Left lung (tissue), 4 donors: ENCODE measurements at regions not wholly inside any gene's neighbourhood (a gene's known extent, or its start where the extent isn't known, plus 50 kb on each side); places are given as distances from the start of the nearest gene placed in this dataset.

Experiments used
- ATAC-seq: fragments of 200-7000 bp; cut with Tn5 transposase; one replicate; pipeline ENCODE4 v1.9.1; 2020; ENCODE audit warnings: moderate library complexity
- DNase-seq, 4 donors: peaks; one replicate each; pipeline ENCODE4 v3.0.0-alpha.2; 2013 to 2020
- H3K27ac ChIP-seq, 2 donors: fragments of 200-600 bp; sonication (generic) in 1 of 2; one replicate each; pipeline versions ENCODE4 v1.5.0 to v1.8.0; 2020 to 2021
- H3K27me3 ChIP-seq, 2 donors: fragments of 200-600 bp; sonication (generic) in 1 of 2; one replicate each; pipeline versions ENCODE4 v1.5.0 to v1.8.0; 2020 to 2021
- H3K36me3 ChIP-seq, 2 donors: fragments of 200-600 bp; sonication (generic) in 1 of 2; one replicate each; pipeline versions ENCODE4 v1.5.0 to v1.8.0; 2020 to 2021
- H3K4me1 ChIP-seq, 2 donors: fragments of 200-600 bp; one replicate each; pipeline ENCODE4 v1.8.0; 2021
- H3K4me3 ChIP-seq, 2 donors: fragments of 200-600 bp; sonication (generic) in 1 of 2; one replicate each; pipeline versions ENCODE4 v1.5.0 to v1.8.0; 2020 to 2021; ENCODE audit warnings: mild to moderate bottlenecking in 1 of 2
- H3K9me3 ChIP-seq, 2 donors: fragments of 200-600 bp; sonication (generic) in 1 of 2; one replicate each; pipeline versions ENCODE4 v1.5.0 to v1.8.0; 2020 to 2021
- intact Hi-C, 2 donors: fragments of 100-400 bp; cut with DNase I; formaldehyde crosslinking; loops; one replicate each; pipeline versions ENCODE4 v1.11.2 to v1.14.2; 2022
- TF ChIP-seq, protein P1 (sequence below), 2 donors: fragments of 200-600 bp; sonication (generic) in 1 of 2; IDR thresholded peaks; one replicate each; pipeline versions ENCODE4 v1.5.0 to v1.8.0; 2021; ENCODE audit warnings: antibody characterized with exemption in 2 of 2
- donor health status: DM: no; HTN: yes; CAD: no.
- donor health status: DM: no; HTN: no; CAD: no.

DNA sequence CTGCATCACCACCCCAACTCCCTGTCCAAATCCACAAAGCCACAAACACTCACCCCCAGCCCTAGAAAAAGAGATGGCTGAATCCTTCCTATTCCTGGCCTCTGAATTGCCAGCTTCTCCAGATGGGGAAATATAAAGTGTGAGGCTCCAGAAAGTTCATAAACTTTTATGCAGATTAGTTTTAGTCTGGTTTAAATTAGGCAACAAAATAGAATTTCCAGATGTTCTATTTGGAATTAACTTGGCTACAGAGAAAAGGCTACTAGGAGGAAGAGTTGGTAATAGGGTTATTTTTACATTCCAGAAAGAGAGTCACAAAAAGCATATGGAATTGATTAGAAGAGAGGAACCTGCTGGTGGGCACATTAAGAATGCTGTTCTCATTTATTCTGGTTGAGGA is 56.0 kb downstream of the EN1 start:
- ATAC-seq (no peak), DNase-seq (no peak)
- H3K27me3 ChIP-seq, result peaks cover 0 to 30% of the 10 kb centered on the region in 2 donors
- TF ChIP-seq, protein P1, sequence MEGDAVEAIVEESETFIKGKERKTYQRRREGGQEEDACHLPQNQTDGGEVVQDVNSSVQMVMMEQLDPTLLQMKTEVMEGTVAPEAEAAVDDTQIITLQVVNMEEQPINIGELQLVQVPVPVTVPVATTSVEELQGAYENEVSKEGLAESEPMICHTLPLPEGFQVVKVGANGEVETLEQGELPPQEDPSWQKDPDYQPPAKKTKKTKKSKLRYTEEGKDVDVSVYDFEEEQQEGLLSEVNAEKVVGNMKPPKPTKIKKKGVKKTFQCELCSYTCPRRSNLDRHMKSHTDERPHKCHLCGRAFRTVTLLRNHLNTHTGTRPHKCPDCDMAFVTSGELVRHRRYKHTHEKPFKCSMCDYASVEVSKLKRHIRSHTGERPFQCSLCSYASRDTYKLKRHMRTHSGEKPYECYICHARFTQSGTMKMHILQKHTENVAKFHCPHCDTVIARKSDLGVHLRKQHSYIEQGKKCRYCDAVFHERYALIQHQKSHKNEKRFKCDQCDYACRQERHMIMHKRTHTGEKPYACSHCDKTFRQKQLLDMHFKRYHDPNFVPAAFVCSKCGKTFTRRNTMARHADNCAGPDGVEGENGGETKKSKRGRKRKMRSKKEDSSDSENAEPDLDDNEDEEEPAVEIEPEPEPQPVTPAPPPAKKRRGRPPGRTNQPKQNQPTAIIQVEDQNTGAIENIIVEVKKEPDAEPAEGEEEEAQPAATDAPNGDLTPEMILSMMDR (IDR thresholded peaks at IDR 0.05), result no peak
- H3K4me1 ChIP-seq, result no peaks in the 10 kb centered on the region
- H3K27ac ChIP-seq, result no peak overlapping the region
- H3K9me3 ChIP-seq, result no peaks in the 10 kb centered on the region
- intact Hi-C loops, result no loop called here
- H3K36me3 ChIP-seq, result no peaks in the 10 kb centered on the region
- H3K4me3 ChIP-seq, result no peak overlapping the region

DNA sequence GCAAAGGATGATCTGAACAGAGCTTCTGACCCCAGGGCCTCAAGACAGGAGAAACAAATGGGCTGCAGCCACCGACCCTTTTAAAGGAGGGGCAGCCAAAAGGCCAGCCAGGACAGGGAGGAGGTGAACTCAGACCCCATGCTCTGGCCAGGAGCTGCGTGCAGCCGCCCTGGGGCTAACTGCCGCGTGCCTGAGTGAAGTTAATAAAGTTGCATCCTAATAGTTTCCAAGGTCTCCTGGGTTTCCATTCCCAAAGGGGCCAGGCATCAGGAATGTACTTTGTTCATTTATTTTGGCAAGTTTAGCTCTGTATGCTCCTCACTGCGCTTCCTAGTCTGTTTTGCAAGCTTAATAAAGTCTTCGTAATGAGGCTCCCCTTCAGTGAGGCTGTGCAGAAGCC is 60.7 kb downstream of the EN1 start:
- H3K9me3 ChIP-seq, result no peaks in the 10 kb centered on the region
- no peaks in the 10 kb centered on the region for H3K36me3 ChIP-seq
- no peak overlapping the region for H3K4me3 ChIP-seq
- ATAC-seq (no peak), DNase-seq (no peak)
- TF ChIP-seq, protein P1 (IDR thresholded peaks at IDR 0.05), result no peak
- no peaks in the 10 kb centered on the region for H3K4me1 ChIP-seq
- H3K27me3 ChIP-seq, result peaks cover 0 to 30% of the 10 kb centered on the region in 2 donors
- intact Hi-C loops, result no loop called here
- no peak overlapping the region for H3K27ac ChIP-seq

DNA sequence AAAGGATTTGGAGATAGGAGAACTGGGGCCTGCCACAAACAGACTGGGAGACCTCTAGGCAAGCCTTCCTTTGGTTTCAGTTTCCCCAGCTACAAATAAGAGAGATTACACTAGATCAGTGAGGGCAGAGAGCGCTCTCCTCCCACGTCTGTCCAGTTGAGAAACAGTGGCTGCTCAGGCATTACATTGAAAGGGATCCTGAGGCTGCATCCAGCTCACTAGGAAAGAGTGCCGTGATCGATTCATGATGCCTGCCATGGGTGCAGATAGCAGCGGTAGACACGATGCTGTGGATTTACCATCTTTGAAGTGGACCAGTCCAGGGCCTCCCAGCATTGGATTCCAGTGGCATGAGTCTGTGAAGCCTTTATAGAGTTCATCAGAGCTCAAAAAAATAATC is 62.6 kb downstream of the EN1 start:
- ATAC-seq, result no peak
- no peaks in the 10 kb centered on the region for H3K9me3 ChIP-seq
- no peak for DNase-seq
- H3K27me3 ChIP-seq, result peaks cover 0 to 33% of the 10 kb centered on the region in 2 donors
- TF ChIP-seq, protein P1 (IDR thresholded peaks at IDR 0.05), result no peak
- H3K27ac ChIP-seq, result no peak overlapping the region
- H3K36me3 ChIP-seq, result no peaks in the 10 kb centered on the region
- intact Hi-C loops, result no loop called here
- no peaks in the 10 kb centered on the region for H3K4me1 ChIP-seq
- H3K4me3 ChIP-seq, result no peak overlapping the region

DNA sequence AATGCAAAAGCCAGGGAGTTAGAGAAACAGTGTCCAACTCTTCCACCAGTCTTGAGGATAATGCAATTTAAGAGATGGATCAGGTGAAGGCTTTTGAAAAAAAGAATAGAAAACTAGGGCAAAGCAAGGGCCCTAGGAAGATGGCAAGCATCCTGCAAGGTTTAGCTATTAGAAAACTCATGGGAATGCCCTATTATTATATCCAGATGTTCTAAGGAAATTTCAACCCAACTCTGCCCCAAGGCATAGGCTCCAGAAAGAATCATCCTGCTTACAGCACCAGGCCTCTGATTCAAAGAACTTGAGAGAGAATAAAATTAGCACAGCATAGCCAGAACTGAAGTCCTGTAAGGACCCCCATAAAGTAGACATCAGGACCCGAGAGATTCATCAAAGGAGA is 68.1 kb downstream of the EN1 start:
- intact Hi-C loops, result no loop called here
- Histone ChIP-seq H3K4me1 (peaks cover 0 to 6% of the 10 kb centered on the region in 2 donors), H3K27ac (no peak overlapping the region), H3K4me3 (no peak overlapping the region), H3K36me3 (no peaks in the 10 kb centered on the region), H3K27me3 (peaks cover 17 to 47% of the 10 kb centered on the region in 2 donors), H3K9me3 (no peaks in the 10 kb centered on the region)
- no peak for DNase-seq
- ATAC-seq, result no peak
- TF ChIP-seq, protein P1 (IDR thresholded peaks at IDR 0.05), result no peak

DNA sequence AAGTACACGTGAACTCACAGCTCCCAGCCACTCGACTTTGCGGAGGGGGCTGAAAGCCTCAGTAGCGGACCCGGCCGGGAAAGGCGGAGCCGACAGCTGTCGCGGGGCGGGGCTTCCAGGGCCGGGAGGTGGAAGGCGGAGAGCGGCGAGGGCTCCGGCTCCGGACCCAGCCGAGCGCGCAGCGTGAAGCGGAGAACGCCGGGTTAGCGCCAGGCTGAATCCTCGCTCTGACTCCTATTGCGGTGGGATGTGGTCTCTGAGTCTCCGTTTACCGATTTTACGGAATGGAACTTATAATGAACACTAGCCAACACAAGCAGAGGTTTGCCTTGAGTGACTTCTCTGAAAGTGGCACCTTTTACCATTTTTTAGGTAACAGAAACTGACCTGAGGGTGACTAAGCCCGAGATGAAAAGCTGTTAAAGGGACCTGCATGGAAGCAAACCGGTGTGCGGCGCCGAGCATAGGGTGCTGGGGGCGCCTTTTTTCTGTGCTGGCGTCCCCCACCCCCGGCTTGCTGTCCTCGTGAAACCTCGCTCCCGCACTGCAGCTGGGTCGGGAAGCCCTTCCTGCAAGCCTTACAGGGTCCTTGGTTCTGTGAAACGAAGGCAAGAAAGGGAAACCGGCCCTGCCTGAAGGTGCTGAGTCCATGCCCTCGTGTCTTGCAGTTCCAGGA is 72.9 kb downstream of the EN1 start:
- TF ChIP-seq, protein P1 (IDR thresholded peaks at IDR 0.05), result no peak
- Histone ChIP-seq H3K4me1 (peaks cover 0 to 6% of the 10 kb centered on the region in 2 donors), H3K27ac (no peak overlapping the region), H3K4me3 (peak overlapping the region; percentile 9 to 16), H3K9me3 (no peaks in the 10 kb centered on the region), H3K27me3 (peaks cover 24 to 85% of the 10 kb centered on the region in 2 donors), H3K36me3 (no peaks in the 10 kb centered on the region)
- intact Hi-C loops, result no loop called here
- peak; percentile 95 for ATAC-seq
- DNase-seq, result peak in 3 of 4 donors; percentile 24 to 86 (median 39)
